ENCODE measurements at regions not wholly inside any gene's neighbourhood (a gene's known extent, or its start where the extent isn't known, plus 50 kb on each side); places are given as distances from the start of the nearest gene placed in this dataset.

DNA sequence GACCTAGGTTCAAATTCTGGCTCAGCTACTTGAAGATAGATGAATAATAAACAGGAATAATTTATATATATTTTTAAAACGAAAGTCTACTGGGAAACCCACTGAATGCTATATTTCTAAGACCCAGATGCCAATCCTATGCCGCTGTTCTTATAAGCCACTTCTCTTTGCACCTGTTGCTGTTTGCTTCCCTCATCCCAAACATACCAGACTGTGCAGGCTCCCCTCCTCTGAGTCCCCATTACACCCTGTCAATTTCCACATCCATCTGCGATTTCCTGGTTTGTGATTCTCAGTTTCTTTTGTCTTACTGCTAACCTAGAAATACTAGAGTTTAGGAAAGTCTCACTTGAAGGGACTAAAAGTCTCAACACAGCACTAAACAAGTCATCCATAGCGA lies 92.8 kb upstream of the CAST start:
- no peaks in the 10 kb centered on the region for H3K27me3 ChIP-seq (ENCODE audit: insufficient read depth, low read length)
- no peak overlapping the region for H3K27ac ChIP-seq (ENCODE audit: low read depth, low read length)
- H3K79me2 ChIP-seq (ENCODE audit: insufficient read depth, low read length): no peaks in the 10 kb centered on the region
- H3K4me2 ChIP-seq (ENCODE audit: insufficient read depth, low read length): no peak overlapping the region
- H2AFZ ChIP-seq (ENCODE audit: low read length): no peak overlapping the region
- no peaks in the 10 kb centered on the region for H3K9me3 ChIP-seq (ENCODE audit: low read depth, low read length)
- H4K20me1 ChIP-seq (ENCODE audit: insufficient read depth, low read length): no peaks in the 10 kb centered on the region
- DNase-seq (ENCODE audit: insufficient read length, low spot score, missing footprints): no peak
- TF ChIP-seq, protein P1, sequence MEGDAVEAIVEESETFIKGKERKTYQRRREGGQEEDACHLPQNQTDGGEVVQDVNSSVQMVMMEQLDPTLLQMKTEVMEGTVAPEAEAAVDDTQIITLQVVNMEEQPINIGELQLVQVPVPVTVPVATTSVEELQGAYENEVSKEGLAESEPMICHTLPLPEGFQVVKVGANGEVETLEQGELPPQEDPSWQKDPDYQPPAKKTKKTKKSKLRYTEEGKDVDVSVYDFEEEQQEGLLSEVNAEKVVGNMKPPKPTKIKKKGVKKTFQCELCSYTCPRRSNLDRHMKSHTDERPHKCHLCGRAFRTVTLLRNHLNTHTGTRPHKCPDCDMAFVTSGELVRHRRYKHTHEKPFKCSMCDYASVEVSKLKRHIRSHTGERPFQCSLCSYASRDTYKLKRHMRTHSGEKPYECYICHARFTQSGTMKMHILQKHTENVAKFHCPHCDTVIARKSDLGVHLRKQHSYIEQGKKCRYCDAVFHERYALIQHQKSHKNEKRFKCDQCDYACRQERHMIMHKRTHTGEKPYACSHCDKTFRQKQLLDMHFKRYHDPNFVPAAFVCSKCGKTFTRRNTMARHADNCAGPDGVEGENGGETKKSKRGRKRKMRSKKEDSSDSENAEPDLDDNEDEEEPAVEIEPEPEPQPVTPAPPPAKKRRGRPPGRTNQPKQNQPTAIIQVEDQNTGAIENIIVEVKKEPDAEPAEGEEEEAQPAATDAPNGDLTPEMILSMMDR (IDR thresholded peaks at IDR 0.05; ENCODE audit: extremely low read depth, low read depth, low read length): no peak
- H3K4me3 ChIP-seq (ENCODE audit: insufficient read depth, low read length): no peak overlapping the region
- H3K4me1 ChIP-seq (ENCODE audit: insufficient read depth, low read length): peaks cover 41% of the 10 kb centered on the region
- no peaks in the 10 kb centered on the region for H3K36me3 ChIP-seq (ENCODE audit: insufficient read depth, low read length)

DNA sequence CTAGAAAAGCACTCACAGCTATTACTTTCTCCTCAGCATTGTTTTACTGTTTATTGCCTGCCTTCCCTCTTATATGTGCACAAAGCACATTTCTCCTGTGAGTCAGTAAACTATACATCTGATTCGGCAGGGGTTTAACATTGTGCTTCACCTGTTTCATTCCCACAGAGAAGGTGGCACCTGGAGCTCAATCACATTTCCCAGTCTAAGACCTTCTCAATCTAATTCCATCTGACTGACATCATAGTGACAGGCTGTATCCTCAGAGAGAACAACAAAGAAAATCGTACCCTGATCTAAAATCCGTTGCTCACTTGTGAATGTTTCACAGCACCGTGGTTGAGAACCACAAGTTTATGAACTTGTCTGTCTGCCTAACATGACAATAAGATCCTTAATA lies 92.4 kb upstream of the CAST start:
- Histone ChIP-seq H3K4me3 (ENCODE audit: insufficient read depth, low read length) (no peak overlapping the region), H3K27ac (ENCODE audit: low read depth, low read length) (no peak overlapping the region), H3K4me2 (ENCODE audit: insufficient read depth, low read length) (no peak overlapping the region), H3K9me3 (ENCODE audit: low read depth, low read length) (no peaks in the 10 kb centered on the region), H3K36me3 (ENCODE audit: insufficient read depth, low read length) (no peaks in the 10 kb centered on the region), H4K20me1 (ENCODE audit: insufficient read depth, low read length) (no peaks in the 10 kb centered on the region), H3K79me2 (ENCODE audit: insufficient read depth, low read length) (no peaks in the 10 kb centered on the region), H2AFZ (ENCODE audit: low read length) (peak overlapping the region; percentile 9), H3K27me3 (ENCODE audit: insufficient read depth, low read length) (no peaks in the 10 kb centered on the region), H3K4me1 (ENCODE audit: insufficient read depth, low read length) (peaks cover 39% of the 10 kb centered on the region)
- TF ChIP-seq, protein P1 (IDR thresholded peaks at IDR 0.05; ENCODE audit: extremely low read depth, low read depth, low read length): no peak
- DNase-seq (ENCODE audit: insufficient read length, low spot score, missing footprints): no peak

DNA sequence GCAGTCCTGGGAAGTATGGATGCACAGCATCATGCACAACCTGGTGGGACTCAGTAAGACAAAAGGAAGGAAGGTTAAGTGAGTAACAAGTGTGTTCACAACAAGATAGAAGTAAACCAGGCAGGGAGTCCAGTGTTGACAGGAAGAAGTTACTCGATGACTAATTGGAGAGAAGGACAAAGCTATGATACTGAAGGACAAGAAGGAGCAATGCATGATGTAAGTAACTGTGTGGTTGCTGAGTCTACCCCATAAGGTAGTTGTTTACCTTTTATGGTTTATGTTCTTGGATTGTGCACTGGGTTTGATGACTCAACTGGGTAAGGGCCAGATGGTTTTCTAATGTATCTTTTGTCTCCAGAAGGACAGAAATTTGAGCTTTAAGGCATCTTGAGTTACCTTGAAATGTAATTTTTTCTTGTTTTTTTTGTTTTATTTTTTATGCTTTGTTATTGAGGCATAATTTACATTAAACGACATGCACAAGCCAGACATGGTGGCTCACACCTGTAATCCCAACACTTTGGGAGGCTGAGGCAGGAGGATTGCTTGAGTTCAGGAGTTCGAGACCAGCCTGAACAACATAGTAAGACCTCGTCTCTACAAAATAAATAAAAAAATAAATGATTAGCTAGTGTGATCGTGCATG lies 89.2 kb upstream of the CAST start:
- Histone ChIP-seq H3K4me3 (ENCODE audit: insufficient read depth, low read length) (no peak overlapping the region), H2AFZ (ENCODE audit: low read length) (no peak overlapping the region), H3K9me3 (ENCODE audit: low read depth, low read length) (no peaks in the 10 kb centered on the region), H4K20me1 (ENCODE audit: insufficient read depth, low read length) (no peaks in the 10 kb centered on the region), H3K79me2 (ENCODE audit: insufficient read depth, low read length) (no peaks in the 10 kb centered on the region), H3K36me3 (ENCODE audit: insufficient read depth, low read length) (no peaks in the 10 kb centered on the region), H3K4me1 (ENCODE audit: insufficient read depth, low read length) (peaks cover 19% of the 10 kb centered on the region), H3K27me3 (ENCODE audit: insufficient read depth, low read length) (no peaks in the 10 kb centered on the region), H3K4me2 (ENCODE audit: insufficient read depth, low read length) (peak overlapping the region; percentile 47), H3K27ac (ENCODE audit: low read depth, low read length) (peak overlapping the region; percentile 52)
- DNase-seq (ENCODE audit: insufficient read length, low spot score, missing footprints): peak; percentile 94
- TF ChIP-seq, protein P1 (IDR thresholded peaks at IDR 0.05; ENCODE audit: extremely low read depth, low read depth, low read length): no peak

DNA sequence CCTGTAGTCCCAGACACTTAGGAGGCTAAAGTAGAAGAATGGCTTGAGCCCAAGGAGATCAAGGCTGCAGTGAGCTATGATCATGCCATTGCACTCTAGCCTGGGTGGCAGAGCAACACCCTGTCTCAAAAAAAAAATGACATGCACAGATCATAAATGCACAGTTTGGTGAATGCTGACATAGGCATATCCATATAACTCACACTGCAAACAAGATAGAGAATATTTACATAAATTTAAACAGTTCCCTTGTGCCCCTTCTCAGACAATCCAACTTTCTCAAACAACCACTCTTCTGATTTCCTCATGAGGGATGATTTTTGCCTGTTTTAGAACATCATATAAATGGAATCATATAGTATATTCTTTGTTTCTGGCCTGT lies 88.7 kb upstream of the CAST start:
- TF ChIP-seq, protein P1 (IDR thresholded peaks at IDR 0.05; ENCODE audit: extremely low read depth, low read depth, low read length): no peak
- Histone ChIP-seq H2AFZ (ENCODE audit: low read length) (no peak overlapping the region), H3K27ac (ENCODE audit: low read depth, low read length) (no peak overlapping the region), H3K79me2 (ENCODE audit: insufficient read depth, low read length) (no peaks in the 10 kb centered on the region), H3K9me3 (ENCODE audit: low read depth, low read length) (no peaks in the 10 kb centered on the region), H3K4me2 (ENCODE audit: insufficient read depth, low read length) (no peak overlapping the region), H3K27me3 (ENCODE audit: insufficient read depth, low read length) (no peaks in the 10 kb centered on the region), H3K36me3 (ENCODE audit: insufficient read depth, low read length) (no peaks in the 10 kb centered on the region), H3K4me1 (ENCODE audit: insufficient read depth, low read length) (peaks cover 19% of the 10 kb centered on the region), H3K4me3 (ENCODE audit: insufficient read depth, low read length) (no peak overlapping the region), H4K20me1 (ENCODE audit: insufficient read depth, low read length) (no peaks in the 10 kb centered on the region)
- DNase-seq (ENCODE audit: insufficient read length, low spot score, missing footprints): no peak
